Sigmoid colon (tissue), 4 donors: ENCODE measurements at regions not wholly inside any gene's neighbourhood (a gene's known extent, or its start where the extent isn't known, plus 50 kb on each side); places are given as distances from the start of the nearest gene placed in this dataset.

Source experiments
- CTCF ChIP-seq, 4 experiments: fragments of 450-650 bp in 3 of 4; fragments of 200-600 bp in 1 of 4; IDR thresholded peaks; one replicate each; pipeline ENCODE4 v1.5.1; 2016 to 2019; ENCODE audit warnings: antibody characterized with exemption in 4 of 4, mild to moderate bottlenecking in 3 of 4, moderate library complexity in 2 of 4
- POLR2A ChIP-seq, 2 donors: fragments of 450-650 bp; IDR thresholded peaks; one replicate each; pipeline ENCODE4 v1.6.1; 2016; ENCODE audit warnings: antibody characterized with exemption in 2 of 2, mild to moderate bottlenecking in 2 of 2, moderate library complexity in 2 of 2
- POLR2AphosphoS5 ChIP-seq, 4 donors: sonication (generic); formaldehyde crosslinking; IDR thresholded peaks; one replicate each; pipeline ENCODE4 v1.6.1; 2017; ENCODE audit warnings: antibody characterized with exemption in 4 of 4

- no peak for TF ChIP-seq CTCF (IDR thresholded peaks at IDR 0.05)
- TF ChIP-seq POLR2AphosphoS5 (IDR thresholded peaks at IDR 0.05) = no peak
- TF ChIP-seq POLR2A (IDR thresholded peaks at IDR 0.05) = no peak
Observed at GRCh38 chr7:94740509-94740908, 84.6 kb upstream of the SGCE start.
